Mammary epithelial cell (primary cell): ENCODE measurements at regions not wholly inside any gene's neighbourhood (a gene's known extent, or its start where the extent isn't known, plus 50 kb on each side); places are given as distances from the start of the nearest gene placed in this dataset.

Source experiments
- EZH2 ChIP-seq: IDR thresholded peaks from 2 replicates; pipeline ENCODE4 v1.6.1; 2012; ENCODE audit warnings: low read length, inconsistent platforms, borderline replicate concordance
- TF ChIP-seq, protein P1 (sequence below), 2 donors: IDR thresholded peaks in 1 of 2; conservative IDR thresholded peaks in 1 of 2; 2 replicates each; pipeline ENCODE4 v1.5.1; 2011 to 2012; ENCODE audit warnings: inconsistent platforms in 2 of 2, low read length in 2 of 2, mild to moderate bottlenecking in 2 of 2, control low read depth in 1 of 2, low read depth in 1 of 2; ENCODE audit not compliant: insufficient read depth in 1 of 2; ENCODE audit errors: extremely low read depth in 1 of 2

DNA sequence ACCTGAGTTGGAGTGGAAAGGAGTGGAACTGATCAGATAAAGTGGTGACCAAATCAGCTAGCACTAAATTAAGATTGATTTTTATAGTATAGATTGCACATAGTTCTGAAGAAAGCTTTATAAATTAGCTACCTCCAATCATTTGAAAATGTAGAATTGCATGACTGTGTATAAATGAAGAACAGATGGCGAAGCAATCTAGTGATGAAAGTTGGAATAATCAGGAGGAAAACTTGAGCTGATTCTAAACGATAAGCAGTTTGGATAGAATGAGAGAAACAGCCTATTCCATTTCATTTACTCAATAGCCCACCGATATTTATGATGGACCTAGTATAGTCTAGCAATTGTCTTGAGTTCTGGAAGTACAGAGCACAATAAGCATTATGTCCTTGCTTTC is 661.5 kb downstream of the PLA2G4A start:
- TF ChIP-seq, protein P1, sequence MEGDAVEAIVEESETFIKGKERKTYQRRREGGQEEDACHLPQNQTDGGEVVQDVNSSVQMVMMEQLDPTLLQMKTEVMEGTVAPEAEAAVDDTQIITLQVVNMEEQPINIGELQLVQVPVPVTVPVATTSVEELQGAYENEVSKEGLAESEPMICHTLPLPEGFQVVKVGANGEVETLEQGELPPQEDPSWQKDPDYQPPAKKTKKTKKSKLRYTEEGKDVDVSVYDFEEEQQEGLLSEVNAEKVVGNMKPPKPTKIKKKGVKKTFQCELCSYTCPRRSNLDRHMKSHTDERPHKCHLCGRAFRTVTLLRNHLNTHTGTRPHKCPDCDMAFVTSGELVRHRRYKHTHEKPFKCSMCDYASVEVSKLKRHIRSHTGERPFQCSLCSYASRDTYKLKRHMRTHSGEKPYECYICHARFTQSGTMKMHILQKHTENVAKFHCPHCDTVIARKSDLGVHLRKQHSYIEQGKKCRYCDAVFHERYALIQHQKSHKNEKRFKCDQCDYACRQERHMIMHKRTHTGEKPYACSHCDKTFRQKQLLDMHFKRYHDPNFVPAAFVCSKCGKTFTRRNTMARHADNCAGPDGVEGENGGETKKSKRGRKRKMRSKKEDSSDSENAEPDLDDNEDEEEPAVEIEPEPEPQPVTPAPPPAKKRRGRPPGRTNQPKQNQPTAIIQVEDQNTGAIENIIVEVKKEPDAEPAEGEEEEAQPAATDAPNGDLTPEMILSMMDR (conservative IDR thresholded peaks at IDR 0.05 in 1 of 2, IDR thresholded peaks at IDR 0.05 in 1 of 2; ENCODE audit: extremely low read depth in 1 of 2, insufficient read depth in 1 of 2, low read depth in 1 of 2, low read length in 2 of 2), result no peak
- no peak for TF ChIP-seq EZH2
